C4-2B (cell line): ENCODE measurements at regions not wholly inside any gene's neighbourhood (a gene's known extent, or its start where the extent isn't known, plus 50 kb on each side); places are given as distances from the start of the nearest gene placed in this dataset.
"Not testable (repeated sequence)": the region's sequence is repeated elsewhere in the genome, so short reads cannot be mapped to it uniquely, and the experiment has no call there.

ENCODE experiments used
- H3K27ac ChIP-seq: fragments of 450-650 bp; 2 replicates; pipeline ENCODE4 v1.5.1; 2017
- CTCF ChIP-seq: fragments of 450-650 bp; conservative IDR thresholded peaks from 2 replicates; pipeline ENCODE4 v1.5.1; 2017; ENCODE audit warnings: mild to moderate bottlenecking
- ZFX ChIP-seq: fragments of 450-650 bp; IDR thresholded peaks from 2 replicates; pipeline ENCODE4 v1.6.1; 2017

- no peak for TF ChIP-seq CTCF
- no peak for TF ChIP-seq ZFX
- no peak overlapping the region for H3K27ac ChIP-seq
These were observed 64.0 kb downstream of the GPRASP3 start for GRCh38 chrX:102784550-102784949.

GRCh38 chrX:102787283-102787682 is 66.7 kb downstream of the GPRASP3 start:
- no peak overlapping the region for H3K27ac ChIP-seq
- no peak for TF ChIP-seq CTCF
- TF ChIP-seq ZFX: no peak

GRCh38 chrX:102808336-102808735 is 87.8 kb downstream of the GPRASP3 start:
- TF ChIP-seq CTCF: no peak
- no peak for TF ChIP-seq ZFX
- no peak overlapping the region for H3K27ac ChIP-seq

GRCh38 chrX:102818269-102818668 is 97.7 kb downstream of the GPRASP3 start:
- not testable (repeated sequence) for H3K27ac ChIP-seq

- TF ChIP-seq ZFX (no peak), CTCF (no peak)
- H3K27ac ChIP-seq: no peak overlapping the region
These were observed 104.4 kb upstream of the RAB40AL start for GRCh38 chrX:102832661-102833060.

GRCh38 chrX:102833136-102833535 is 103.9 kb upstream of the RAB40AL start:
- no peak for TF ChIP-seq CTCF
- no peak for TF ChIP-seq ZFX
- H3K27ac ChIP-seq: no peak overlapping the region

- H3K27ac ChIP-seq: no peak overlapping the region
- no peak for TF ChIP-seq ZFX
- peak; percentile 51 for TF ChIP-seq CTCF
These were observed 101.4 kb upstream of the RAB40AL start for GRCh38 chrX:102835504-102836146.

- no peak overlapping the region for H3K27ac ChIP-seq
- no peak for TF ChIP-seq ZFX
- no peak for TF ChIP-seq CTCF
These were observed 99.2 kb upstream of the RAB40AL start for GRCh38 chrX:102837847-102838246.
